Activated CD8-positive, alpha-beta memory T cell treated with anti-CD3 and anti-CD28 coated beads, Interleukin-2, amount 50 U/mL, for 1 hour (primary cell): ENCODE measurements at regions not wholly inside any gene's neighbourhood (a gene's known extent, or its start where the extent isn't known, plus 50 kb on each side); places are given as distances from the start of the nearest gene placed in this dataset.

ENCODE experiments used
- DNase-seq: peaks from one replicate; pipeline ENCODE4 v3.0.0-alpha.2; 2020; ENCODE audit errors: extremely low read depth

- no peak for DNase-seq
These were observed 1124.6 kb downstream of the AACS start for GRCh38 chr12:126189856-126190255.

GRCh38 chr12:126191031-126191891, 1126.0 kb downstream of the AACS start:
- DNase-seq: no peak

GRCh38 chr12:126191949-126192348, 1126.7 kb downstream of the AACS start:
- DNase-seq: no peak

GRCh38 chr12:126193190-126193589, 1128.0 kb downstream of the AACS start:
- DNase-seq: no peak

GRCh38 chr12:126196263-126196662, 1131.0 kb downstream of the AACS start:
- no peak for DNase-seq

- DNase-seq: no peak
These were observed 1133.3 kb downstream of the AACS start for GRCh38 chr12:126198516-126198915.

- DNase-seq: no peak
These were observed 1133.9 kb downstream of the AACS start for GRCh38 chr12:126198966-126199692.

GRCh38 chr12:126201981-126202537, 1136.8 kb downstream of the AACS start:
- DNase-seq: no peak

GRCh38 chr12:126204326-126204725, 1139.1 kb downstream of the AACS start:
- no peak for DNase-seq

- DNase-seq: no peak
These were observed 1144.8 kb downstream of the AACS start for GRCh38 chr12:126210026-126210425.

GRCh38 chr12:126210448-126210847, 1145.2 kb downstream of the AACS start:
- DNase-seq: no peak

- DNase-seq: no peak
These were observed 1147.6 kb downstream of the AACS start for GRCh38 chr12:126212824-126213223.

GRCh38 chr12:126218697-126219096, 1153.5 kb downstream of the AACS start:
- DNase-seq: no peak

GRCh38 chr12:126219139-126219538, 1153.9 kb downstream of the AACS start:
- no peak for DNase-seq

GRCh38 chr12:126219654-126220279, 1154.5 kb downstream of the AACS start:
- no peak for DNase-seq

GRCh38 chr12:126224032-126224431, 1158.8 kb downstream of the AACS start:
- no peak for DNase-seq

- DNase-seq: no peak
These were observed 1163.7 kb downstream of the AACS start for GRCh38 chr12:126228936-126229335.

GRCh38 chr12:126232711-126233110, 1167.5 kb downstream of the AACS start:
- DNase-seq: no peak

GRCh38 chr12:126233625-126234024, 1168.4 kb downstream of the AACS start:
- DNase-seq: no peak

GRCh38 chr12:126243814-126244440, 1178.7 kb downstream of the AACS start:
- DNase-seq: no peak

- DNase-seq: no peak
These were observed 1182.7 kb downstream of the AACS start for GRCh38 chr12:126247936-126248335.

- no peak for DNase-seq
These were observed 1183.7 kb downstream of the AACS start for GRCh38 chr12:126248871-126249403.
